Daoy (cell line): ENCODE measurements at regions not wholly inside any gene's neighbourhood (a gene's known extent, or its start where the extent isn't known, plus 50 kb on each side); places are given as distances from the start of the nearest gene placed in this dataset.
"Not testable (repeated sequence)": the region's sequence is repeated elsewhere in the genome, so short reads cannot be mapped to it uniquely, and the experiment has no call there.

Source experiments
- DNase-seq: peaks from one replicate; pipeline ENCODE4 v3.0.0-alpha.2; 2015; ENCODE audit warnings: low read depth

DNA sequence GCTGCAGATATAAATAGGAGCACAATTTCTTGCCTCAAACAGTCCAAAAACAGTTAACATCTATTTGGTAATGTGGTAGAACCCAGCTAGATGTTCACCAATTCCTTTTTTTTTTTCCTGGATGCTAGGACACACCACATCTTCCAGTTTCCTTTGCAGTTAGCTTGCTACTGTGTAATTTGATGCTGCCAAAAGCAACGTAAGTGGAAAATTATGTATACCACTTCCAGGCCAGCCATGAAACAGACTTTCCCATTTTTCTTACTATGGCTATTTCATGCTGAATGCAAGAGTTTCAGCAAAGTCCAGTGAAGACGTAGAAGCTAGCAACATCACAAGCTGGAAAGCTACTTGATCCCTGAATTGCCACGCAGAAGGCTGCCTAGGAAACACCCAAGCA is 667.2 kb downstream of the TLE1 start:
- DNase-seq, result peak; percentile 32

DNA sequence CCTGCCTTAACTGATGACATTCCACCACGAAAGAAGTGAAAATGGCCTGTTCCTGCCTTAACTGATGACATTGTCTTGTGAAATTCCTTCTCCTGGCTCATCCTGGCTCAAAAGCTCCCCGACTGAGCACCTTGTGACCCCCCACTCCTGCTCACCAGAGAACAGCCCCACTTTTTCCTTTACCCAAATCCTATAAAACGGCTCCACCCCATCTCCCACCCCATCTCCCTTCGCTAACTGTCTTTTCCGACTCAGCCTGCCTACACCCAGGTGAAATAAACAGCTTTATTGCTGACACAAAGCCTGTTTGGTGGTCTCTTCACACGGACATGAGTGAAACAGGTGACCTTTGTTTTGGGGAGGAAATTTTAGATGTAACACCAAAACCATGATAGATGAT is 674.4 kb downstream of the TLE1 start:
- DNase-seq, result not testable (repeated sequence)

DNA sequence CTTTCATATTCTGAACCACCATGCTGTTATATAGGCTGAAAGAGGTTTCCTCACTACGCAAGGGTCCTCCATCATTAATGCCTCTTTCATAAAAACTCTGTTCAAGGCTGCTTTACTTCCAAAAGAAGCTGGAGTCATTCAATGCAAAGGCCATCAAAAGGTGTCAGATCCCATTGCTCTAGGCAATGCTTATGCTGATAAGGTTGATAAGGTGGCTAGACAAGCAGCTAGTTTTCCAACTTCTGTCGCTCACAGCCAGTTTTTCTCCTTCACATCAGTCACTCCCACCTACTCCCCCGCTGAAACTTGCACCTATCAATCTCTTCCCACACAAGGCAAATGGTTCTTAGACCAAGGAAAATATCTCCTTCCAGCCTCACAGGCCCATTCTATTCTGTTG is 676.2 kb downstream of the TLE1 start:
- not testable (repeated sequence) for DNase-seq

DNA sequence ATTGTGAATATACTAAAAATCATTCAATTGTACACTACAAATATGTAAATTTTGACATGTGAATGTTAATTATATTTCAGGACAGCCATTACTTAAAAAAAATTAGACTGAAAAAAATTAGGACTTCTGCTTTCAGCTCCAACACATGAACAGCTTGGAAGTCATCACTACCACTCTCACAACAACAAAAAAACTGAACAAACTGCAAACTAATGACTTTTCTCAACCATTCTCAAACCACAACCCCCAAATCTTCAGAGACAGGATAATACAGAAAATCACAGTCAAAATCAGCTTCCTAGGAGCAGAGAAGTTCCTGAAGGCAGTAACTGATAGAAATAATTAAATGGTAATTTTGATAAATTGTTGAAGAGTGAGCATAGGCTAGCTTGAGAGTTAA is 686.4 kb downstream of the TLE1 start:
- no peak for DNase-seq

DNA sequence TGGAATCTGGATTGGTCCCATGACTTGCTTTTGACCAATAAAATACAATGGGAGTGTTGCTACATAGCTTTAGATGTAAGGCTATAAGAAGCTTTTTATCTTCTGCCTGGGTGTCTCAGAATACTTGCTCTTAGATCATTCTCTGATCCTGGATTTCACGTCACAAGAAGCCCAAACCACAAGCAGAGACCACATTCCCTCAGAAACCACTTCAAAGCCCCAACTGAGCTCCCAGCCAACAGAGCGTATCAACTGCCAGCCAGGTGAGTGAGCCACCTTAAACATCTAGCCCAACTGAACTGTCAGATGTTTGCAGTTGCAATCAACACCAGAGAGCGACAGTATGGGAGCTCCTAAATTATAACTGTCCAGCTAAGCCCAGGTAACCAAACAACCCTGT is 687.1 kb downstream of the TLE1 start:
- peak; percentile 5 for DNase-seq

DNA sequence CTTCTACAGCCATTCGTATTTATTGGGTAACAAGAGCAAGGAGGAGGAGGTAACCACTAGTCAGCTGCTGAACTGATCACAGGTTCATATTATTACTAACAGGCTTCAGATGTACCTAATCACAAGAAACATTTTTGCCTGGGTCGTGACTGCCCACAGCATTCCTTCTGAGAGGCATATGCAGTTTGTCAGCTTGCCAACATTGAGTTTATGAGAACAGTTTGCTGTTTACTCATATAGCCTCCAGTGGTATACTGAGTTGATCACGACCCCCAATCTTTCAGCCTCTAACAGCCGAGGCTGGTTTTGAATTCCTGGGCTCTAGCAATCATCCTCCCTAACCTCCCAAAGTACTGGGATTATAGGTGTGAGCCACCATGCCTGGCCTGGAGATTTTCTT is 693.6 kb downstream of the TLE1 start:
- peak; percentile 18 for DNase-seq

DNA sequence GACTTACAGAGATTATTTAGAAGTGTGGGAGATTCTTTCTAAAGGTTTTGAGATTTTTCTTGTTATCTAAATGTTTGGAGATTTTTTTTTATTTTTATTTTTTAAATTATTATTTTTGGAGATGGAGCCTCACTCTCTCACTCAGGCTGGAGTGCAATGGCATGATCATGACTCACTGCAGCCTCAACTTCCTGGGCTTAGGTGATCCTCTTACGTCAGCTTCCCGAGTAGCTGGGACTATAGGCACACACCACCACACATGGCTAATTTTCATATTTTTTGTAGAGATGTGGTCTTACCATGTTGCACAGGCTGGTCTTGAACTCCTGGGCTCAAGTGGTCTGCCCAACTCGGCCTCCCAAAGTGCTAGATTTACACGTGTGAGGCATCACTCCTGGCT is 694.5 kb downstream of the TLE1 start:
- DNase-seq, result peak; percentile 41

DNA sequence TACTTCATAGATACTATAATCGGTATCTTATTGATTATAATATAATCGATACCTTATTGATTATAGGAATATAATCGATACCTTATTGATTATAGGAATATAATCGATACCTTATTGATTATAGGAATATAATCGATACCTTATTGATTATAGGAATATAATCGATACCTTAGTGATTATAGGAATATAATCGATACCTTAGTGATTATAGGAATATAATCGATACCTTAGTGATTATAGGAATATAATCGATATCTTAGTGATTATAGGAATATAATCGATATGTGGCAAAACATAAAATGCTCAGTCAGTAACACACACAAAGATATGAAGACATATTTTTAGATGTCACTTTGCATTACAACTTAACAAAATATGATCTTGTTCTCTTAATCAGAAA is 703.8 kb downstream of the TLE1 start:
- not testable (repeated sequence) for DNase-seq

DNA sequence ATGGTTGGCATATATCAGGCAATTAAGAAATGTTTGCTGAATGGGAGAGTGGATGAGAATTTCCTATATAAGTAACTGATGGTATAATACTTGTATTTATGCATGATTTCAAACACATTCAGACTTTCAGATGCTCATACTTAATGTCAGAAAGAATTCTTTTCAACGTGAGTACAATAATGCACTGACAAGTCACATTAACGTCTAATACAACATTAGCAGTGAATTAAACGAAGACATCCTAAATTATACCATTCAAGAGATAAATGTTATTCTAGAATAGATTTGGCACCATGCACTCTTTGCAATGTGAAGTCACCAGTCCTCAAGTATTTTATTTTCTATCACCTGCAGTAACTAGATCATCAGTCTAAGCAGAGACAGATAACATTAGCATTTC is 712.9 kb downstream of the TLE1 start:
- DNase-seq, result no peak

DNA sequence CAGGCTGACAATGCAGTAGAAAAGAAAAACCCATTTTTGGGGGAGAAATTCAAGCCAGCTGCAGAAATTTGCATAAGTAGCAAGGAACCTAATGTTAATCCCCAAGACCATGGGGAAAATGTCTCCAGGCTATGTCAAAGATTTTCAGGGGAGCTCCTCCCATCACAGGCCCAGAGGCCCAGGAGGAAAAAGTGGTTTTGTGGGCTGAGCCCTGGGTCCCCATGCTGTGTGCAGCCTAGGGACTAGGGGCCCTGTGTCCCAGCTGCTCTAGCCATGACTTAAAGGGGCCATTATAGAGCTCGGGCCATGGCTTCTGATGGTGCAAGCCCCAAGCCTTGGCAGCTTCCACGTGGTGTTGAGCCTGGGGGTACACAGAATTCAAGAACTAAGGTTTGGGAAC is 719.0 kb downstream of the TLE1 start:
- not testable (repeated sequence) for DNase-seq

DNA sequence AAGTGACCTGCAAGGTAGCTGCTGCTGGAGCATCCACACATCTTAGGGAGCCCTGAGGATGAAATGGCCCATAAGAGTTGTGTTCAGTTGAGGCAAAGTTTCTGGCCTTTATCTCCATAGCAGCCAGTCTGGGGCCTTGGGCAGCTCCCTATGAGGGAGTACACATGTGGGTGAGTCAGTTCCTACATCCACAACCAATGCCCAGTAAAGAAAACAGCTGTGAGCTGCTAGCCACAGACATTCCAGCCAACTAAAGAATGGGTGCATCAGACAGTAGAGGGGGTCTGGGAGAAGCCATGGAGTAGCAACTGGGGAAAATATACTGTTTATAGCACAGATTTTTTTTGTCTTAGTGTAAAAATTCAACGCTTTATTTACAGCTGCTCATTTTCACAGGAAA is 720.7 kb downstream of the TLE1 start:
- peak; percentile 26 for DNase-seq

DNA sequence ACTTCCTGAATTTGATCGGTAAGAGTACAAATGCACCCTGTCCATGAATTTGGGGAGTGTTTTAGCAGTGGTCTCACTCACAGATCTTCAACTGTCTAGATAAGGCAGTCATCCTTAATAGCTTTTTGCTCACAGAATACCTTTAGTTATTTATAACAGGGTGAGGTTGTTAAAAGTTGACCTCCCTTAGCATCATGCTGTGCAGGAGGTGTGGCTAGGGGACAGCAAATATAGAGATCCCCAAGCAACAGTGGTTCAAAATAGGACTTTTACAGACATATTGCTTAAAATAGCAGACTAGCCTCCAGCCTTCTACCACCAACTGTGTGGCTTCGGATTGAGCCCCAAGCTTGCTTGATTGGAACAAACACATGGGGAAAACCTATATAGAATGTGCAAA is 724.4 kb downstream of the TLE1 start:
- DNase-seq, result no peak

DNA sequence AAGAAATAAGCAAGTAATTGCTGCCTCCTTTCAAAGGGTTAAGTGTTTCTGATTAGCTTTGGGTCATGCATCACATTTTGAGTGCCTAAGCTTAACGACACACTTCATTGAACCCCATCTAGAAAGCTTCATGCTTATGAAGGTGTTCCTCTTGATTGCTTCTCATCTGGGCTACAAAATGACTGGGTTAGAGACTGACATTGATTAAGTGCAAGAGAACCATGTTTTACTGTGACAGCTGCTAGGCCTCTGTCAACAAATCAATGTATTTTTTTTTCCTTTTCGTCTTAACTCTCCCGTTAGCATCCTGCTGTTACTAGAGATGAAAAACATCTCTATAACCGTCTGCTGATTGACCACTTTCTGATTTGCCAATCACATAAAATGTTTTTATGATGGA is 725.0 kb downstream of the TLE1 start:
- no peak for DNase-seq

DNA sequence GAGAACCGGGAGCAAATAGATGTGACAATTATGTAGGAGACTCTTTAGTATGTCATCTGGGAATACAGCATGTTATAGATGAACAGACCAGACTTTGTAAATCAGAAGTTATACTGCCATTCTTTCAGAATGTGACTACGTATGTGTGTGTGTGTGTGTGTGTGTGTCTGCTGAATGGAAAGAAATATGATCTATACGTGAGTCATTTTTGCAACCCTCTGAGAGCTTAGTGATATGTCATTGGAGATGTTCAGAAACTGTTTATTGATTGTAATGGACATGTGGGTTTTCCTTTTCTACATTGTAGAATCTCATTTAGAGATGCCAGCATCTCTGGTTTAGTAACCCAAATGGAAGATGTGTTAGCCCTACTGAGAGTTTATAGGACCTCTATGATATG is 731.5 kb downstream of the TLE1 start:
- DNase-seq, result no peak

DNA sequence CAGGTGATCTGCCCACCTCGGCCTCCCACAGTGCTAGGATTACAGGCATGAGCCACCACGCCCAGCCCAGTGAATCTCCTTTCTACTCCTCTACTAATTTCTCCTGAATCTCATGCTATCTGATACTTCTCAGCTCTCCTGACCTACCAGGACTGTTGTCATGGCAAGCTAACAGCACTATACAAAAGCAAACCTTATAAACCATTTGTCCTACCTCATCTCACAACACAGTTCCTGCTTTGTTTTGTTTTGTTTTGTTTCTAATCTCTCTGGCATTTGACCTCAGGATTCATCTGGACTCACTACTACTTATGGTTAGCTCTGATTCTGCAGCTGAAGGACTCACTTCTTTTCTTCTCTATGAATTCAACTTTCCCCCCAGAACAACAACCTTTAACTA is 734.8 kb downstream of the TLE1 start:
- DNase-seq, result no peak

DNA sequence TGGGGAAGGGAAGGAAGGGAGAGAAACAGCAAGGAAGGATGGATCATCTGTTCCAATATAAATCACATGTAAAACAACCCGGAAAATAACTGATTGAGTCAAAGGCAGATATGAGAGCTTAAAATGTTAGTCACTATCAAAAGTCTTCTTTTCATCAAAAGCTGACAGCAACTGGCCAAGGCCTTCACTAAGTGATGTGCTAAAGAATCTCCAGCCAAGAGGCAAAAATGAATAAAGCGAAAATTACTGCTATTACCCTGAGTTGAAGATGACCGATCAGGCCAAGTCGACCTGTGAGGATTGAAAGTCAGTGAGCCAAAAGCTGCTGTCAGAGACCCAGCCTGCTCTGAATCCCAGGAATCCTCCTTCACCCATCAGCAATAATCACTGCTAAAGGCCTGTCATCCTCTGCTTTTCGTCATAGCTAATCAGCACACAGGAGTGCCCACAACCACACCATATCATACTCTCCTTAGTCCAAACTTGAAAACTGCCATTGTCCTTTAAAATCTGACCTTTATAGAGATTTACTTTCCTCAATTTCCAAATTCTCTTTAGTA is 736.9 kb downstream of the TLE1 start:
- DNase-seq, result no peak

DNA sequence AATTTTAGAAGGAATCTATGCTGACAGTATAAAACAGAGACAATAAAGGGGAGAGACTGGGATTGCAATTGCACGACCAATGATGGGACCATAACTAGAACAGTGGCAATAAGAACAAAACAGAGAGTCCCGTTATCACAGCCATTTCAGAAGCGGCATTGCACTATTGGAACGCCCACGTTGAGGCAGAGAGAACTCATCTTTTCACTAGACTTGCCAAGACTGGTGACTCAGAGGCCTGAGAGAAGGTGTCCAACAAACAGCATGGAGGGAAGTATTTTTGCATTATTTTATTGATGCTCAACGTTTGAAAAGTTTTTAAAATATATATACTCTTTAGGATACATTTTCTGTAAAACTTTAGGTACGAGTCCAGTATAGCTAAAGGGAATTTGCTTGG is 737.7 kb downstream of the TLE1 start:
- peak; percentile 11 for DNase-seq

DNA sequence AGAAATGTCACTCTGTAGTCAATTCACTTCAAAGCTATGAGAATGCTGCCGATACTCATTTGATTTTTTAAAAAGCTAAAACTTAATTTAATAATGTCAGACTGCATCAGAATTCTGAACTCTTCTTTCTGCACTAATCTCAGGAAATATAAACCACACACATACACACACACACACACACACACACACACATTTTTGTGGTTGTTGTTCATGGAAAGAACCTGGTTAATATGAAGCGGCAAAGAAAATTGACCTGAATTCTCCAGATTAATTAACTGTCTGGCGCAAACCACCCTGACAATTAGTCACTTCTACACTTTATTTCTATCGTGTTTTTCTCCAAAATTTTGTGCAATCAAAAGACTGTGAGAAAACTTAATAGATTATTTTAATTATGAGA is 740.5 kb downstream of the TLE1 start:
- no peak for DNase-seq

DNA sequence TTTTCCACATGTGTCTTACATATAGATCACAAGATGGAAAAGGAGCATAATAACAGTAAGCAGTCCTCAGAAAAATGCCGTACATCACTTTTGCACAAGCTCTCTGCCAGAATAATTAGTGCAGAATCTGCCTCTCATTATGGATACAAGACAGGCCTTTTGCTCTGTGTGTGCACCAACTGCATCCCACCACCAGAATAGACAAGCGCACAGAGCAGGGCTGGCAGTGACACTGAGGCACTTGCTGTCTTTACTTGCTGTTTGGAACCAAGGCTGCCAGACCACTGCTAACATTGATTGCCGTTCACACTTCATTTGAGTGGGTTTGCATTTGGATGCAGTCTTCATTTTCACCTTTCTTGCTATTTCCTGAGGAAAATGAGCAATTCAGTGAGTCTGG is 741.3 kb downstream of the TLE1 start:
- no peak for DNase-seq

DNA sequence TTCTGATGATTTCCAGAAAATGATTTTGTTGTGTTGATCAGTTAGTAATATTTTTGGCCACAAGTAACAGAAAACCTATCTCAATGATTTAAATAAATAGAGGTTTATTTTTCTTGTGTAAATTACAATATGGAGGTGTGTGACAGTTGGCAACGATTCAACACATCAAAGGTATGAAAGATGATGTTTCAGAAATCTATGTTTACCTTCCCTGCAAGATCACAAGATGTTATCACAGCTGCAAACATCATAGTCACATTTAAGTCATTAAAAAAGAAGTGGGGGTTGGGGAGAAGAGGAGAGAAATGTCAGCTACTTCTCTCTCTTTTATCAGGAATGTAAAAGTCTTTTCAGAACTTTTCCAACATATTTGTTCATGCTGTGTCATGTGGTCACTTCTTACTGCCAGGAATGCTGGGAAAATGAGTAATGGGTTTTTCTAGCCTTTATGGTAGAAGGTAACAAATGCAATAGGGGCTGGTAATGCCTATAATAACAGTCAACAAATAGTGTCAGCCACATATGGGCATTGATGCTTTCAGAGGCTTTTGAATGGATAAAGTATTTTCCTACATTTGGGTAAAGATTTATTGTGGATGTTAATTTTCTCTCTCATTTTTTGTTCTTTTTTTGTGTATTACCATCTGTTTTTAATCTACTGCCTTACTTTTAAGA is 742.7 kb downstream of the TLE1 start:
- no peak for DNase-seq

DNA sequence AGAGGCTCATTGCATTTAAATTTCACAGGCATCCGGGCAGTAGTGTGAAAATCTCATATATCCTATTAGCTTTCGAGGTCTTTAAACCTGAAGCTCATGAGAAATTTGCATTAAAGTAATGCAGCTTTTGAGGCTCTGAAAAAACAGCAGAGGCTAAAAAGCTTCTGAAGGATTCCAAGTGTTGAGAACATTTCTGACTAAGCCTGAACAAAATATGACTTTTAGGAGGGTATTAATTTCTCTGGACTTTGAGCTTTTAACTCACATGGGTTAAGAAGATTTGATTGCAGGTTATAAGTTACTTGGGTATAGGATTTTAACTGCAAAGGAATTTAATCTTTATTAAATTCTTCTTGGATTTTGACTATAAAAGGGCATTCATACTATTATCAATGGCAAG is 743.9 kb downstream of the TLE1 start:
- no peak for DNase-seq

DNA sequence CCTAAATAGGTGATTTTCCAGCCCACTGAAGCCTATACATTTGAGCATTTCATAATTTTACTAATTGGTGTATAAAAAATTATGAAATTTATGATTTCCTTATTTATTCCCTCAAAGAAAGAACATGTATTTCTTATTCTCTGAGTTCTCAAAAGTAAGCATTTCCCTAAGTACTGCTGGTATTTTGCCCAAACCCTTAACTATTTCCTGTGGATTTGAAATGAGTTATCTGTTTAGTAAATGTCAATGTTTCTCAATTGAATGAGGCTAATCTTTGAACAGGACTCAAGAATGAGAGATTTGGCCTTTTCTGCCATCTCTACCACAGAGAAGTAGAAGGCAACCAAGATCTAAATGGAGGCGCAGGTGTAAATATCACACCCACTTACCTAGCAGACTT is 751.7 kb downstream of the TLE1 start:
- no peak for DNase-seq

DNA sequence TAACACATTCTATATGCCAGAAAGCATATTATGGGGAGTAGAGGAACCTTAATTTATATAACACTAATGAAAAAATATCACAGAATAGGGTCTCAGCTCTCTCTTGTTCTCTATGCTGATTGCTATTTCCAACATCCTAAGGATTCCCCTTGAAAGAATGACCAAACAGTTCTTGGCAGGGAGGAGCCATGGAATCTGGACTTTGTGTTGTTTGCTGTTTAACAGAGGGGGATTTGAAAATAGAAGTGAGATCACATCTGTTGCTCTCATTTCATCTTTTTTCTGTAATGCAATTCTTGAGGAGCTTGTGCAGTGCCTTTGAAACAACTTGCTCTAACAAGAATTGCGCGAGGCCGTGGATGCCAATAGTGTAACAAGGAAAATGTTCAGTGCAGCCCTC is 755.3 kb downstream of the TLE1 start:
- DNase-seq, result no peak
